Stimulated activated CD8-positive, alpha-beta memory T cell treated with anti-CD3 and anti-CD28 coated beads, Interleukin-2, amount 100 ng/mL, for 1 hour (primary cell): ENCODE measurements at regions not wholly inside any gene's neighbourhood (a gene's known extent, or its start where the extent isn't known, plus 50 kb on each side); places are given as distances from the start of the nearest gene placed in this dataset.

Source experiments
- DNase-seq, 2 donors: peaks; one replicate each; pipeline ENCODE4 v3.0.0-alpha.2; 2020; ENCODE audit warnings: low read depth in 2 of 2

DNA sequence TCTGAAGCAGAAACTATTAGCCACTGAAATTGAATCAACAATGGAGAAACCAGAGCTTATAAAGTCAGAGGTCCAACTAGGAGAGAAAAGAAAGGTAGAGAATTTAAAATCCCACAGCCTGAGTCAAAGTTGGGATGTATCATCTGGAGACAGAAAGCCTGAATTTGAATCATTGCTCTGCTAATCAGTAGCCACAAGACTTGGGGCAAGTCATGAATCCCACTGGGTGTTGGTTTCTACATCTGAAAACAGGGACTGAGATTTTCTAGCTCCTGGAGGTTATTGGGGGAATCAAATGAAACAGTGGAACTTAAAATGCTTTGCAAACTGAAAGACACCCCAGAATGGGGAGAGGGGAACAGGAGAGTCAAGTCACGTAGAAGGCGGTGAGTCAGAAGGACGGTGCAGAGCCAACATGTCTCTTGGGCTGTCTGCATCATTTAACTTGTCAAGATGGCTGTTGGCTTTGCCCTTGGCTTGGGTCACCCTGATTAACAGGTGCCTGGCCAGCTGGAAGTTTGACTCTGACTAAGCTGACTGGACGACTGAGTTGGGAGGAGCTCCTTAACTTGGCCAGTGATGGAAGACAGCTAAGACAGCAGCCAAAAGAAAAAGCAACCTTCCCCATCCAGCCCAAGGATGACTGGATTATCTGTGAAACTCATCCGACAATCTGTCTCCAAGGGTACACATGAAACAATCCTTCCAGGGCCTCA, 60.6 kb upstream of the ADRA1B start:
- no peak for DNase-seq

DNA sequence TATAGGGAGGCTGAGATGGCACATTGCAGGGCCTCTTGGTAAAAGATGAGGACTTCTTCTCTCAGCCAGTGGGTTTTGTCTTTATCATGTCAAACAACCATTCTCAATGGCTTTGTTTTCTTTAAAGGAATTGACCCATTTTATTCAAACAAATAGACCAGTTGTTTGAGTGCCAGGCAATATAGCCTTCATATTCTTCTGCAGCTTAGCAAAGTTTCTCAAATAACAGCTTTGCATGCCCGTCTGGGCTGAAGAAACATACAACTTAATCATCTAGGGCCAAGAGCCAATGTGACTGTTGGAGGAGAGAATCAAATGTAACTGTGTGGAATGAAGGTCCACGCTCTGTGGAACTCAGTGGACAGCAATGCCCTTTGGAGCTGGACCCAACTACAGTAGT, 57.4 kb upstream of the ADRA1B start:
- DNase-seq = no peak

DNA sequence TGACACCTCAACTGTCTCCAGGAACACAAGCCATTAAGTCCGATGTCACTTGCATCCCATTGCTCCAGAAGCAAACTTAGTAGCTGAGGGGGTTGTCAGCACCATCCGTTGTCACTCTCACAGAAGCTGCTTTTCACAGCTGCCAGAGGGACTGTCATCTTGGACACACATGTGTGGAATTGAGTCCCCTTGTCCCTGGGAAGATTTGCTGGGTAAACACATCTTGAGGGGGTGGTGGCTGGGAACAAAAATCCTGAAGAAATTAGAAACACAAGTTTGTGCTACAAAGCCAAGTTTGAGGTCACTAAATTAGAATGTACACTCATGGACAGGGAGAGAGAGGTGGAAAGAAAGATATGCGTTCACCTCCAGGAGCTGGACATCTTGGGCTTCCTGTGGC, 55.2 kb upstream of the ADRA1B start:
- no peak for DNase-seq

DNA sequence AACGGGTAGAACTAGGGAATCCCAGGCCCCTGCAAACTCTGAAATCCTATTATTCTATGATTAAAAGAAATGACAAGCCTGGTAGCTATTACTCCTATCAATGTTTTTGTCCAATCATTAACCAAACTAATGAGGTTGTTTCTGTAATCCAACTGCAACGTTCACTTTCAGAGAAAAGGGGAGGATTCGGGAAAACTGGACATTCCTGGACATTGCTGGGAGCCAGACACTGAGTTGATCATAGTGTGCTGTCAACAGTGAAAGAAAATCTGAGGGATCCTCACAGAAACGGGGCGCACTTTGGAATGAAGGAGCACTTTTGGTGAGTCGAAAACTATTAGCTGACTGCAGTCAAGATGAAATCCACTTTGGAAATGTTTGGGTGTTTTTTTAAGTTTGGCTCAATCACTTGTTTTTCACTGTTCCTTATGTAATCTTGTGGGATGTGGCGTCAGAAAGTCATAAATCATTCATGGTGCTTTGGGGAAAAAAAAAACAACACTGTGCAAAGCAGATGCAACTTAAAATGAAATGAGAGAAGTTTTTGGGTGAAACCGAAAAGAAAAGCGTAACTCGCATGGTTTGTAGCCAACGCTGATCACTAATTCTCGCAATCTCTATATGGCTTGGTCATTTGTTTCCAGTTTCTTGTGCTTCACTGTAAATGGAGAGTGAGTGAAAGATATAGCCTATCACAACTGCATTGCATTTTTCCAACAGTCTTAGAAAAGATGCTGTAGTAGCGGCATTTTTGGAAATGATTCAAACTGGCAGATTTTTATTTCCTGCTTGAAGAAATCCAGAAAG, 51.2 kb upstream of the ADRA1B start:
- no peak for DNase-seq

DNA sequence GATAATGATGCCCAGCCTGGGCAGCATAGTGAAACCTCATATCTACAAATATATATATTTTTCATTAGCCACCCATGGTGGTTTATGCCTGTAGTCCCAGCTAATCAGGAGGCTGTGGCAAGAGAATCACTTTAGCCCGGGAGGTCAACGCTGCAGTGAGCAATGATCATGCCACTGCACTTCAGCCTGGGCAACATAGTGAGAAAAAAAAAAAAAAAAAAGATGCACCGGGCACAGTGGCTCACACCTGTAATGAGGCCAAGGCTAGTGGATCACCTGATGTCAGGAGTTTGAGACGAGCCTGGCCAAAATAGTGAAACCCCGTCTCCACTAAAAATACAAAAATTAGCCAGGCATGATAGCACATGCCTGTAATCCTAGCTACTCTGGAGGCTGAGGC, 50.2 kb upstream of the ADRA1B start:
- DNase-seq = no peak
